Trophoblast cell (in vitro differentiated cells and primary cell): ENCODE measurements at regions not wholly inside any gene's neighbourhood (a gene's known extent, or its start where the extent isn't known, plus 50 kb on each side); places are given as distances from the start of the nearest gene placed in this dataset.

Source experiments
- DNase-seq, 2 donors: peaks; one replicate each; pipeline ENCODE4 v3.0.0-alpha.2; 2016
- H2AFZ ChIP-seq: 2 replicates; pipeline ENCODE4 v1.6.1; 2013; ENCODE audit warnings: low read length, moderate library complexity, mild to moderate bottlenecking; ENCODE audit not compliant: insufficient read depth, poor library complexity
- H2AK5ac ChIP-seq: 2 replicates; pipeline ENCODE4 v1.6.1; 2013; ENCODE audit warnings: mild to moderate bottlenecking, low read length
- H2BK120ac ChIP-seq: 2 replicates; pipeline ENCODE4 v1.6.1; 2013; ENCODE audit warnings: low read length, mild to moderate bottlenecking, moderate library complexity; ENCODE audit not compliant: insufficient read depth, poor library complexity
- H2BK12ac ChIP-seq: 2 replicates; pipeline ENCODE4 v1.6.1; 2013; ENCODE audit warnings: mild to moderate bottlenecking, low read length, moderate library complexity
- H2BK5ac ChIP-seq: 2 replicates; pipeline ENCODE4 v1.6.1; 2013; ENCODE audit warnings: low read length, low read depth, moderate library complexity, mild to moderate bottlenecking; ENCODE audit not compliant: poor library complexity
- H3K14ac ChIP-seq: 2 replicates; pipeline ENCODE4 v1.6.1; 2013; ENCODE audit warnings: mild to moderate bottlenecking, low read length
- H3K18ac ChIP-seq: 2 replicates; pipeline ENCODE4 v1.6.1; 2013; ENCODE audit warnings: mild to moderate bottlenecking, low read length
- H3K23ac ChIP-seq: 2 replicates; pipeline ENCODE4 v1.6.1; 2013; ENCODE audit warnings: low read length
- H3K27ac ChIP-seq: 2 replicates; pipeline ENCODE4 v1.5.1; 2013; ENCODE audit warnings: low read depth, mild to moderate bottlenecking, inconsistent platforms, low read length, moderate library complexity
- H3K27me3 ChIP-seq: 2 replicates; pipeline ENCODE4 v1.6.1; 2013; ENCODE audit warnings: inconsistent platforms, mild to moderate bottlenecking, low read length, moderate library complexity; ENCODE audit not compliant: insufficient read depth
- H3K36me3 ChIP-seq, 2 experiments: 1 replicate in 1 of 2; 2 replicates in 1 of 2; pipeline ENCODE4 v1.6.1; 2013; ENCODE audit warnings: low read length in 2 of 2, mild to moderate bottlenecking in 2 of 2, moderate library complexity in 1 of 2; ENCODE audit not compliant: insufficient read depth in 2 of 2, control insufficient read depth in 1 of 2
- H3K4ac ChIP-seq: 2 replicates; pipeline ENCODE4 v1.6.1; 2013; ENCODE audit warnings: low read depth, mild to moderate bottlenecking, low read length, moderate library complexity
- H3K4me1 ChIP-seq, 2 experiments: 1 replicate in 1 of 2; 2 replicates in 1 of 2; pipeline ENCODE4 v1.6.1; 2013; ENCODE audit warnings: low read length in 2 of 2, mild to moderate bottlenecking in 2 of 2, moderate library complexity in 1 of 2; ENCODE audit not compliant: insufficient read depth in 2 of 2, control insufficient read depth in 1 of 2
- H3K4me2 ChIP-seq: 2 replicates; pipeline ENCODE4 v1.6.1; 2013; ENCODE audit warnings: inconsistent platforms, mild to moderate bottlenecking, low read length, moderate library complexity
- H3K4me3 ChIP-seq: 2 replicates; pipeline ENCODE4 v1.5.1; 2013; ENCODE audit warnings: mild to moderate bottlenecking, low read depth, low read length, inconsistent platforms
- H3K79me1 ChIP-seq: one replicate; pipeline ENCODE4 v1.6.1; 2013; ENCODE audit warnings: low read length
- H3K79me2 ChIP-seq: 2 replicates; pipeline ENCODE4 v1.6.1; 2013; ENCODE audit warnings: low read length, mild to moderate bottlenecking; ENCODE audit not compliant: control insufficient read depth, insufficient read depth, poor library complexity
- H3K9ac ChIP-seq: 2 replicates; pipeline ENCODE4 v1.6.1; 2013; ENCODE audit warnings: mild to moderate bottlenecking, low read length
- H3K9me3 ChIP-seq: 2 replicates; pipeline ENCODE4 v1.6.1; 2013; ENCODE audit warnings: low read depth, mild to moderate bottlenecking, control low read depth, inconsistent platforms, low read length; ENCODE audit not compliant: insufficient read depth
- H4K12ac ChIP-seq: 2 replicates; pipeline ENCODE4 v1.6.1; 2013; ENCODE audit warnings: low read depth, mild to moderate bottlenecking, low read length, moderate library complexity
- H4K8ac ChIP-seq: 2 replicates; pipeline ENCODE4 v1.6.1; 2013; ENCODE audit warnings: low read depth, mild to moderate bottlenecking, low read length, moderate library complexity
- H4K91ac ChIP-seq: one replicate; pipeline ENCODE4 v1.6.1; 2013; ENCODE audit warnings: low read depth, mild to moderate bottlenecking, low read length, moderate library complexity
- WGBS: extraction: QIAGEN DNeasy Blood & Tissue Kit; methylation state at CpG from one replicate; pipeline ENCODE4 v1.1.7; 2013; ENCODE audit warnings: missing lambda C conversion rate; ENCODE audit not compliant: insufficient read length, insufficient coverage; ENCODE audit errors: extremely low coverage; 5-methylcytosine and 5-hydroxymethylcytosine counted together

DNA sequence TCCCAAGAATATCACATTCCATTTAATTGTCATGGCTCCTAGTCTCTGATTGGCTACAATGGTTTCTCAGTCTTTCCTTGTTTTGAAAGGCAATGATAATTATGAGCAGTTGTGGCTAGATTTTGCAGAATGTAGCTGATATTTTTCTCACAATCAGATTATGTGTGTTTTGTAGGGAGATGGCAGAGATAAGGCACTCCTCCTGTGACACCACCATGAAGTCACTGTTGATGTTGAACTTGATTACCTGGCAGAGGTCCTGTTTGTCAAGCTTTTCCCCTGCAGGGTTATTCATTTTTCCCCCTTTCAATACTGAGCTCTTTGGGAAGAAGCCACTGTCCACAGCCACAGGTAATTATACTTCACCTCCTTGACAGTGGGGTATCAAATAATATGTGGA lies 602.9 kb upstream of the PFKP start:
- H3K14ac ChIP-seq, result no peak overlapping the region
- no peaks in the 10 kb centered on the region for H3K36me3 ChIP-seq
- no peak overlapping the region for H4K12ac ChIP-seq
- H2BK120ac ChIP-seq, result no peak overlapping the region
- no peak overlapping the region for H3K9ac ChIP-seq
- no peak overlapping the region for H3K4ac ChIP-seq
- no peak overlapping the region for H4K91ac ChIP-seq
- H2AK5ac ChIP-seq, result no peak overlapping the region
- H3K27me3 ChIP-seq, result no peaks in the 10 kb centered on the region
- no peak overlapping the region for H2BK5ac ChIP-seq
- no peaks in the 10 kb centered on the region for H3K79me2 ChIP-seq
- H2BK12ac ChIP-seq, result no peak overlapping the region
- H4K8ac ChIP-seq, result no peak overlapping the region
- no peaks in the 10 kb centered on the region for H3K9me3 ChIP-seq
- H2AFZ ChIP-seq, result no peak overlapping the region
- no peak for DNase-seq
- no peak overlapping the region for H3K4me2 ChIP-seq
- no peak overlapping the region for H3K27ac ChIP-seq
- H3K23ac ChIP-seq, result no peak overlapping the region
- H3K4me1 ChIP-seq, result no peaks in the 10 kb centered on the region
- no peak overlapping the region for H3K4me3 ChIP-seq
- H3K79me1 ChIP-seq, result no peaks in the 10 kb centered on the region
- H3K18ac ChIP-seq, result no peak overlapping the region

DNA sequence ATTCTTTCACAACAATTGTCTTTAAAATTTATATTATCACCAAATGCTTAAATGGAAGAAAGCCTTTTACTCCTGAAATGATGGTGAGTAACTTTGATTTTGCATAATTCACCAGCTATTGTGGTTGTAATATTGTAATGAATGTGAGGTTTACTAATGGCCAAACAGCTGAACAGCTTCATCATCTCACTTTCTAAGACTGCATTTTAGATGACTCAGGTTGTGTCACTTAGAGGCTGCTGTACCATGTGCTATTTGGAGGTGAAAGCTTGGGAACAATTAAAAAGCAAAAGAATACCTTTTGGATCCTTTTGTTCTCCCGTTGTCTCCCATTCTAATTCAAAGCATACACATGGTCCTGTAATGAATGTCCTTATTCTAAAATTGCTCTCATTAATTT lies 604.0 kb upstream of the PFKP start:
- no peaks in the 10 kb centered on the region for H3K36me3 ChIP-seq
- H3K79me1 ChIP-seq, result no peaks in the 10 kb centered on the region
- no peak overlapping the region for H3K14ac ChIP-seq
- H3K4ac ChIP-seq, result no peak overlapping the region
- H3K23ac ChIP-seq, result no peak overlapping the region
- H3K18ac ChIP-seq, result no peak overlapping the region
- H3K4me2 ChIP-seq, result no peak overlapping the region
- no CpG with 5 or more reads among the region's 1 CpG for WGBS
- H3K27ac ChIP-seq, result no peak overlapping the region
- H2AK5ac ChIP-seq, result no peak overlapping the region
- H3K79me2 ChIP-seq, result no peaks in the 10 kb centered on the region
- H3K9me3 ChIP-seq, result no peaks in the 10 kb centered on the region
- H4K91ac ChIP-seq, result no peak overlapping the region
- no peak overlapping the region for H4K12ac ChIP-seq
- no peak overlapping the region for H2BK12ac ChIP-seq
- H4K8ac ChIP-seq, result no peak overlapping the region
- DNase-seq, result no peak
- no peak overlapping the region for H2BK5ac ChIP-seq
- H3K4me3 ChIP-seq, result no peak overlapping the region
- H3K9ac ChIP-seq, result no peak overlapping the region
- H2AFZ ChIP-seq, result no peak overlapping the region
- H3K4me1 ChIP-seq, result no peaks in the 10 kb centered on the region
- H3K27me3 ChIP-seq, result no peaks in the 10 kb centered on the region
- no peak overlapping the region for H2BK120ac ChIP-seq

DNA sequence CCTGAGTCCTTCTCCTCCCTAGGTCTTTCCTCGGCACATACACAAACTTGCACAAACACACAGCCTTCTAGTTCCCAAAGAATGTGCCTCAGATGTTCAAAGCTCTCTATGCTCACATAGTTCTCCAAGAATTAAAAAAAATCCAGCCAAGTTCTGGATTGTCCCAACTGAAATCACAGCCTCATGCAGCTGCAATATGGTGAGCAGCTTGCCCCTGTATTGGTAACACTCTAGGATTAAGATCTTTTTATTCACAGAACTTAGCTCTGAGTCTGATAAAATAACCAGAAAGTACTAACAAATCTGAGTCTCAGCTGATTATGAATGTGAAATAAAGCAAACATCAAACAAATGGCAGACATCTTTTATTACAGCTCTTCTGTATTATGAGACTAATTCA lies 604.8 kb upstream of the PFKP start:
- Histone ChIP-seq H3K27ac (no peak overlapping the region), H4K12ac (no peak overlapping the region), H3K9ac (no peak overlapping the region), H3K14ac (no peak overlapping the region), H3K4me1 (no peaks in the 10 kb centered on the region), H4K91ac (no peak overlapping the region), H3K4me3 (no peak overlapping the region), H3K4me2 (no peak overlapping the region), H2BK12ac (no peak overlapping the region), H3K36me3 (no peaks in the 10 kb centered on the region), H3K79me1 (no peaks in the 10 kb centered on the region), H3K9me3 (peaks cover under 1% of the 10 kb centered on the region), H2BK120ac (no peak overlapping the region), H4K8ac (no peak overlapping the region), H3K23ac (no peak overlapping the region), H3K27me3 (no peaks in the 10 kb centered on the region), H2AK5ac (no peak overlapping the region), H3K4ac (no peak overlapping the region), H2BK5ac (no peak overlapping the region), H3K79me2 (no peaks in the 10 kb centered on the region), H3K18ac (no peak overlapping the region), H2AFZ (no peak overlapping the region)
- no CpG with 5 or more reads among the region's 1 CpG for WGBS
- no peak for DNase-seq

DNA sequence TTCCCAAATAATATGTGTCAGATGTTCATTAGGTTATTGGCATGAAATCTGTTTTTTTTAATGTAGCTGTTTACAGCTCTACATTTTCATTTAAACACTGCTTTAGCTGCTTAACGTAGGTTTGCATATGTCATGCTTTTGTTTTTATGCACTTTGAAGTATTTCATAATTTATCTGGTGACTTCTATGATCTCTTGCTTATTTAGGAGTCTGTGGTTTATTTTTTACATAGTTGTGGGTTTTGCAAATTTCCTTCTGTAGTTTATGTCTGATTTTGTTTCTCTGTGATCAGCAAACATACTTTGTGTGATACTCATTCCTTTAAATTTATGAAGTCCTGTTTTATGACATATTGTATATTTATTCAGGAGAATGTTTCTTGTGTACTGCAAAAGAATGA lies 606.5 kb upstream of the PFKP start:
- Histone ChIP-seq H3K4ac (no peak overlapping the region), H3K18ac (no peak overlapping the region), H2BK12ac (no peak overlapping the region), H2AK5ac (no peak overlapping the region), H3K9ac (no peak overlapping the region), H2AFZ (no peak overlapping the region), H3K4me2 (no peak overlapping the region), H3K23ac (no peak overlapping the region), H3K79me2 (no peaks in the 10 kb centered on the region), H3K27me3 (no peaks in the 10 kb centered on the region), H2BK120ac (no peak overlapping the region), H3K79me1 (no peaks in the 10 kb centered on the region), H2BK5ac (no peak overlapping the region), H3K36me3 (no peaks in the 10 kb centered on the region), H3K4me3 (no peak overlapping the region), H4K12ac (no peak overlapping the region), H3K9me3 (peaks cover 2% of the 10 kb centered on the region), H4K91ac (no peak overlapping the region), H4K8ac (no peak overlapping the region), H3K27ac (no peak overlapping the region), H3K4me1 (no peaks in the 10 kb centered on the region), H3K14ac (no peak overlapping the region)
- no CpG with 5 or more reads among the region's 1 CpG for WGBS
- no peak for DNase-seq

DNA sequence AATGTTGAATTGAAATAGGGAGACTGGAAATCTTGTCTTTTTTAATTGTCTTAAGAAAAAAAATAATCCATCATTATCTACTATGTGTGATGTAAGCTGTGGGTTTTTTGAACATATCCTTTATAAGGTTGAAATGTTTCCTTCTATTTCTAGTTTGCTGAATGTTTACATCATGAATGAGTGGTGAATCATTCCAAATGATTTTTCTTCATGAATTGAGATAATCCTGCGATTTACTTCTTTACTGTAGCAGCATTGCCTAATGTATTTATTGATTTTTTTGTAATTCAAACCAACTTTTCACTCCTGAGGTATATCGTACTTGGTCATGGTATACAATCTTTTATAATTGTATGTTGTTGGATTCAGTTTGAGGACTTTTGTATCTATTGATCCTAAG lies 607.6 kb upstream of the PFKP start:
- Histone ChIP-seq H3K79me1 (no peaks in the 10 kb centered on the region), H3K27ac (no peak overlapping the region), H3K18ac (no peak overlapping the region), H3K14ac (no peak overlapping the region), H4K8ac (no peak overlapping the region), H2BK120ac (no peak overlapping the region), H4K91ac (no peak overlapping the region), H3K4me2 (no peak overlapping the region), H3K23ac (no peak overlapping the region), H3K36me3 (no peaks in the 10 kb centered on the region), H3K27me3 (no peaks in the 10 kb centered on the region), H3K4ac (no peak overlapping the region), H3K79me2 (no peaks in the 10 kb centered on the region), H2BK5ac (no peak overlapping the region), H4K12ac (no peak overlapping the region), H2AK5ac (no peak overlapping the region), H2BK12ac (no peak overlapping the region), H3K4me1 (no peaks in the 10 kb centered on the region), H3K9me3 (peaks cover 2% of the 10 kb centered on the region), H2AFZ (no peak overlapping the region), H3K4me3 (no peak overlapping the region), H3K9ac (no peak overlapping the region)
- WGBS, result no CpG with 5 or more reads among the region's 2 CpGs
- no peak for DNase-seq
